HCT116 (cell line): ENCODE measurements at regions not wholly inside any gene's neighbourhood (a gene's known extent, or its start where the extent isn't known, plus 50 kb on each side); places are given as distances from the start of the nearest gene placed in this dataset.

Source experiments
- CTCF ChIP-seq, 3 experiments: fragments of 200-600 bp in 1 of 3; sonication (generic) in 1 of 3; IDR thresholded peaks in 2 of 3; conservative IDR thresholded peaks in 1 of 3; 2 replicates each; pipeline ENCODE4 v1.5.1; 2012 to 2017; ENCODE audit warnings: low read depth in 2 of 3, low read length in 2 of 3, antibody characterized with exemption in 1 of 3, borderline replicate concordance in 1 of 3, control low read depth in 1 of 3, mild to moderate bottlenecking in 1 of 3, mixed read lengths in 1 of 3, mixed run types in 1 of 3, moderate library complexity in 1 of 3; ENCODE audit not compliant: insufficient read depth in 1 of 3
- EZH2 ChIP-seq: fragments of 200-600 bp; sonication (generic); IDR thresholded peaks from 2 replicates; pipeline ENCODE4 v1.6.1; 2017; ENCODE audit warnings: antibody characterized with exemption, mixed run types
- EZH2phosphoT487 ChIP-seq: fragments of 200-600 bp; IDR thresholded peaks from 2 replicates; pipeline ENCODE4 v1.6.1; 2018; ENCODE audit warnings: antibody characterized with exemption, borderline replicate concordance
- JUND ChIP-seq: IDR thresholded peaks from 2 replicates; pipeline ENCODE4 v1.6.1; 2012
- RAD21 ChIP-seq: IDR thresholded peaks from 2 replicates; pipeline ENCODE4 v1.6.1; 2012; ENCODE audit warnings: low read depth, mild to moderate bottlenecking
- SIN3A ChIP-seq: IDR thresholded peaks from 2 replicates; pipeline ENCODE4 v1.6.1; 2012; ENCODE audit warnings: low read depth
- SRF ChIP-seq: IDR thresholded peaks from 2 replicates; pipeline ENCODE4 v1.6.1; 2012; ENCODE audit warnings: low read depth

- TF ChIP-seq EZH2phosphoT487 (no peak), RAD21 (no peak), CTCF (IDR thresholded peaks at IDR 0.05 in 2 of 3, conservative IDR thresholded peaks at IDR 0.05 in 1 of 3; ENCODE audit: borderline replicate concordance in 1 of 3, insufficient read depth in 1 of 3, low read depth in 2 of 3, low read length in 2 of 3) (no peak), SIN3A (no peak), EZH2 (no peak), SRF (no peak), JUND (no peak)
These were observed 1165.1 kb downstream of the ROBO2 start for GRCh38 chr3:78204977-78205376.
